SH-SY5Y (cell line): ENCODE measurements at regions not wholly inside any gene's neighbourhood (a gene's known extent, or its start where the extent isn't known, plus 50 kb on each side); places are given as distances from the start of the nearest gene placed in this dataset.

Experiments
- GATA2 ChIP-seq: IDR thresholded peaks from 2 replicates; pipeline ENCODE4 v1.6.1; 2011; ENCODE audit warnings: mild to moderate bottlenecking, low read depth, low read length
- GATA3 ChIP-seq: IDR thresholded peaks from 2 replicates; pipeline ENCODE4 v1.6.1; 2011; ENCODE audit warnings: low read depth, mild to moderate bottlenecking, low read length, moderate library complexity

- no peak for TF ChIP-seq GATA3
- TF ChIP-seq GATA2, result no peak
These were observed 84.0 kb upstream of the TRIM2 start for GRCh38 chr4:153120235-153120634.
